ENCODE measurements at regions not wholly inside any gene's neighbourhood (a gene's known extent, or its start where the extent isn't known, plus 50 kb on each side); places are given as distances from the start of the nearest gene placed in this dataset.

GRCh38 chr6:6412700-6413099, 92.2 kb upstream of the F13A1 start:
- WGBS (ENCODE audit: insufficient coverage), result 90% methylated on average over 1 of the region's 4 CpGs
- no peaks in the 10 kb centered on the region for H3K9me3 Mint-ChIP-seq (ENCODE audit: insufficient read depth)

GRCh38 chr6:6414931-6415330, 94.5 kb upstream of the F13A1 start:
- DNase-seq (no peak), ATAC-seq (ENCODE audit: low read depth) (no peak)
- H3K4me3 ChIP-seq (ENCODE audit: control extremely low read depth in 1 of 5, extremely low read depth in 1 of 5, insufficient read depth in 1 of 5, low read depth in 2 of 5, low read length in 4 of 5), result no peak overlapping the region
- H3K4me1 ChIP-seq (ENCODE audit: control insufficient read depth in 2 of 2, insufficient read depth in 2 of 2, low read length in 2 of 2), result no peaks in the 10 kb centered on the region
- H3K79me2 ChIP-seq (ENCODE audit: control insufficient read depth, insufficient read depth, low read length), result no peaks in the 10 kb centered on the region
- H3K27me3 ChIP-seq (replicated peaks in 1 of 4; ENCODE audit: control extremely low read depth in 1 of 4, control insufficient read depth in 3 of 4, insufficient read depth in 4 of 4, low read length in 3 of 4), result peaks cover 0 to 5% (median 1%) of the 10 kb centered on the region in 4 experiments
- TF ChIP-seq EZH2 (IDR thresholded peaks at IDR 0.05; ENCODE audit: borderline replicate concordance, insufficient read depth, low read depth, low read length, poor library complexity, severe bottlenecking) (no peak), CTCF (IDR thresholded peaks at IDR 0.05) (no peak)
- H3K27ac ChIP-seq (ENCODE audit: low read length in 2 of 2), result no peak overlapping the region
- WGBS (ENCODE audit: insufficient coverage), result no CpG with 5 or more reads among the region's 5 CpGs
- H3K9ac ChIP-seq (ENCODE audit: low read length), result no peak overlapping the region
- no peak overlapping the region for H3K4me2 ChIP-seq (replicated peaks; ENCODE audit: low read depth, low read length, poor library complexity, severe bottlenecking)
- H2AFZ ChIP-seq (ENCODE audit: insufficient read depth, low read depth, low read length, poor library complexity, severe bottlenecking), result no peak overlapping the region
- CTCF ChIA-PET, result no interaction called here
- intact Hi-C loops (cut with micrococcal nuclease), result no loop called here
- H3K9me3 ChIP-seq (ENCODE audit: control extremely low read depth in 1 of 3, control insufficient read depth in 2 of 3, insufficient read depth in 1 of 3, low read length in 2 of 3), result no peaks in the 10 kb centered on the region
- H3K36me3 ChIP-seq (replicated peaks in 1 of 2; ENCODE audit: control extremely low read depth in 1 of 2, control insufficient read depth in 1 of 2, extremely low read depth in 1 of 2, insufficient read depth in 2 of 2, low read length in 1 of 2), result no peaks in the 10 kb centered on the region
- Mint-ChIP-seq H3K9me3 (ENCODE audit: insufficient read depth) (no peaks in the 10 kb centered on the region), H3K27ac (no peak overlapping the region), H3K4me3 (no peak overlapping the region), H3K27me3 (peaks cover 28% of the 10 kb centered on the region), H3K4me1 (no peaks in the 10 kb centered on the region)
- POLR2A ChIA-PET, result no interaction called here
- no peaks in the 10 kb centered on the region for H4K20me1 ChIP-seq (ENCODE audit: control insufficient read depth, insufficient read depth, low read length, poor library complexity, severe bottlenecking)

More at GRCh38 chr6:6412700-6413099, 92.2 kb upstream of the F13A1 start:
- H3K9ac ChIP-seq (ENCODE audit: low read length), result no peak overlapping the region
- no peaks in the 10 kb centered on the region for H3K36me3 ChIP-seq (replicated peaks in 1 of 2; ENCODE audit: control extremely low read depth in 1 of 2, control insufficient read depth in 1 of 2, extremely low read depth in 1 of 2, insufficient read depth in 2 of 2, low read length in 1 of 2)
- no peak overlapping the region for H3K27ac ChIP-seq (ENCODE audit: low read length in 2 of 2)
- no peak overlapping the region for H3K4me3 ChIP-seq (ENCODE audit: control extremely low read depth in 1 of 5, extremely low read depth in 1 of 5, insufficient read depth in 1 of 5, low read depth in 2 of 5, low read length in 4 of 5)
- no peak overlapping the region for H3K4me2 ChIP-seq (replicated peaks; ENCODE audit: low read depth, low read length, poor library complexity, severe bottlenecking)
- no peak for DNase-seq
- H3K4me1 Mint-ChIP-seq, result peaks cover 4% of the 10 kb centered on the region
- ChIA-PET POLR2A (no interaction called here), CTCF (no interaction called here)
- H3K4me3 Mint-ChIP-seq, result no peak overlapping the region
- H3K27me3 Mint-ChIP-seq, result peaks cover 29% of the 10 kb centered on the region
- no peaks in the 10 kb centered on the region for H4K20me1 ChIP-seq (ENCODE audit: control insufficient read depth, insufficient read depth, low read length, poor library complexity, severe bottlenecking)
- peaks cover 0 to 15% (median 7%) of the 10 kb centered on the region in 4 experiments for H3K27me3 ChIP-seq (replicated peaks in 1 of 4; ENCODE audit: control extremely low read depth in 1 of 4, control insufficient read depth in 3 of 4, insufficient read depth in 4 of 4, low read length in 3 of 4)
- H3K4me1 ChIP-seq (ENCODE audit: control insufficient read depth in 2 of 2, insufficient read depth in 2 of 2, low read length in 2 of 2), result peaks cover 3 to 7% of the 10 kb centered on the region in 2 donors
- H3K79me2 ChIP-seq (ENCODE audit: control insufficient read depth, insufficient read depth, low read length), result no peaks in the 10 kb centered on the region
- H2AFZ ChIP-seq (ENCODE audit: insufficient read depth, low read depth, low read length, poor library complexity, severe bottlenecking), result no peak overlapping the region
- no peak for ATAC-seq (ENCODE audit: low read depth)
- intact Hi-C loops (cut with micrococcal nuclease), result no loop called here
- no peak for TF ChIP-seq CTCF (IDR thresholded peaks at IDR 0.05)
- TF ChIP-seq EZH2 (IDR thresholded peaks at IDR 0.05; ENCODE audit: borderline replicate concordance, insufficient read depth, low read depth, low read length, poor library complexity, severe bottlenecking), result no peak
- no peak overlapping the region for H3K27ac Mint-ChIP-seq
- H3K9me3 ChIP-seq (ENCODE audit: control extremely low read depth in 1 of 3, control insufficient read depth in 2 of 3, insufficient read depth in 1 of 3, low read length in 2 of 3), result no peaks in the 10 kb centered on the region
